Tibial nerve (tissue), 4 donors: ENCODE measurements at regions not wholly inside any gene's neighbourhood (a gene's known extent, or its start where the extent isn't known, plus 50 kb on each side); places are given as distances from the start of the nearest gene placed in this dataset.

ENCODE experiments used
- DNase-seq, 2 donors: peaks; one replicate each; pipeline ENCODE4 v3.0.0-alpha.2; 2019; ENCODE audit warnings: low spot score in 2 of 2
- H3K27ac ChIP-seq, 4 donors: fragments of 200-600 bp; sonication (generic) in 3 of 4; one replicate each; pipeline ENCODE4 v1.5.1; 2017 to 2019; ENCODE audit warnings: mild to moderate bottlenecking in 1 of 4
- H3K27me3 ChIP-seq, 2 donors: fragments of 200-600 bp; sonication (generic) in 1 of 2; one replicate each; pipeline versions ENCODE4 v1.5.1 to v1.6.0; 2017 to 2019
- H3K36me3 ChIP-seq, 3 donors: fragments of 200-600 bp; sonication (generic); one replicate each; pipeline ENCODE4 v1.5.1; 2018 to 2019
- H3K4me1 ChIP-seq, 4 donors: fragments of 200-600 bp; sonication (generic) in 3 of 4; one replicate each; pipeline ENCODE4 v1.5.1; 2017 to 2019
- H3K4me3 ChIP-seq, 4 donors: fragments of 200-600 bp; sonication (generic) in 3 of 4; one replicate each; pipeline ENCODE4 v1.5.1; 2017 to 2019; ENCODE audit warnings: mild to moderate bottlenecking in 1 of 4, moderate library complexity in 1 of 4
- H3K9me3 ChIP-seq, 4 donors: fragments of 200-600 bp; sonication (generic) in 3 of 4; one replicate each; pipeline ENCODE4 v1.5.1; 2017 to 2019
- EP300 ChIP-seq, 2 donors: sonication (generic); formaldehyde crosslinking; IDR thresholded peaks; one replicate each; pipeline ENCODE4 v1.6.1; 2017; ENCODE audit warnings: antibody characterized with exemption in 2 of 2, mild to moderate bottlenecking in 1 of 2
- POLR2A ChIP-seq, 2 donors: fragments of 450-650 bp; IDR thresholded peaks; one replicate each; pipeline ENCODE4 v1.6.1; 2017; ENCODE audit warnings: antibody characterized with exemption in 2 of 2, mild to moderate bottlenecking in 2 of 2, moderate library complexity in 2 of 2
- WGBS, 2 donors: methylation state at CpG; one replicate each; pipeline ENCODE4 v1.1.5; 2018; 5-methylcytosine and 5-hydroxymethylcytosine counted together
- TF ChIP-seq, protein P1 (sequence below), 5 experiments: fragments of 200-600 bp in 3 of 5; fragments of 450-650 bp in 2 of 5; sonication (generic) in 3 of 5; IDR thresholded peaks; one replicate each; pipeline ENCODE4 v1.5.1; 2016 to 2019; ENCODE audit warnings: antibody characterized with exemption in 5 of 5, mild to moderate bottlenecking in 3 of 5, moderate library complexity in 2 of 5

DNA sequence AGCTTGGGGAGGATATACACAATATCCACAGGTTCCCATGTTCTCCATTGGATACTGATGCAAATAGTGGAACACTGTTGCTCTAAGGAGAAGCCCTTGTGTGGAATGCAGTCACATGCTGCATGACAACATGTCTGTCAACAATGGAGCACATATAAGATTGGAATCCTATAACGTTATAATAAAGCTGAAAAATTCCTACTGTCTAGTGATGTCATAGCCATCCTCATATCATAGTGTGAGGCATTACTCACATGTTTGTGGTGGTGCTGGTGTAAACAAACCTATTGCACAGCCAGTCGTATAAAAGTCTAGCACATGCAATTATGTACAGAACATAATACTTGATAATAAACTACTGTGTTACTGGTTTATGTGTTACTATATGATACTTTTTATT lies 394.7 kb downstream of the FBXO15 start:
- WGBS, 2 donors = 50 to 59% methylated on average over 2 of the region's 2 CpGs
- TF ChIP-seq EP300 (IDR thresholded peaks at IDR 0.05) (no peak), POLR2A (IDR thresholded peaks at IDR 0.05) (no peak)
- TF ChIP-seq, protein P1, sequence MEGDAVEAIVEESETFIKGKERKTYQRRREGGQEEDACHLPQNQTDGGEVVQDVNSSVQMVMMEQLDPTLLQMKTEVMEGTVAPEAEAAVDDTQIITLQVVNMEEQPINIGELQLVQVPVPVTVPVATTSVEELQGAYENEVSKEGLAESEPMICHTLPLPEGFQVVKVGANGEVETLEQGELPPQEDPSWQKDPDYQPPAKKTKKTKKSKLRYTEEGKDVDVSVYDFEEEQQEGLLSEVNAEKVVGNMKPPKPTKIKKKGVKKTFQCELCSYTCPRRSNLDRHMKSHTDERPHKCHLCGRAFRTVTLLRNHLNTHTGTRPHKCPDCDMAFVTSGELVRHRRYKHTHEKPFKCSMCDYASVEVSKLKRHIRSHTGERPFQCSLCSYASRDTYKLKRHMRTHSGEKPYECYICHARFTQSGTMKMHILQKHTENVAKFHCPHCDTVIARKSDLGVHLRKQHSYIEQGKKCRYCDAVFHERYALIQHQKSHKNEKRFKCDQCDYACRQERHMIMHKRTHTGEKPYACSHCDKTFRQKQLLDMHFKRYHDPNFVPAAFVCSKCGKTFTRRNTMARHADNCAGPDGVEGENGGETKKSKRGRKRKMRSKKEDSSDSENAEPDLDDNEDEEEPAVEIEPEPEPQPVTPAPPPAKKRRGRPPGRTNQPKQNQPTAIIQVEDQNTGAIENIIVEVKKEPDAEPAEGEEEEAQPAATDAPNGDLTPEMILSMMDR (IDR thresholded peaks at IDR 0.05) = no peak
- no peak for DNase-seq

GRCh38 chr18:73752546-73752945 lies 395.1 kb downstream of the FBXO15 start:
- Histone ChIP-seq H3K9me3 (no peaks in the 10 kb centered on the region), H3K4me3 (no peak overlapping the region), H3K36me3 (no peaks in the 10 kb centered on the region), H3K4me1 (peaks cover 0 to 5% (median 0%) of the 10 kb centered on the region in 4 donors), H3K27me3 (no peaks in the 10 kb centered on the region), H3K27ac (no peak overlapping the region)
- 75 to 76% methylated on average over 4 of the region's 4 CpGs for WGBS, 2 donors
- DNase-seq = no peak
- TF ChIP-seq EP300 (IDR thresholded peaks at IDR 0.05) = no peak
- TF ChIP-seq, protein P1 (IDR thresholded peaks at IDR 0.05) = no peak
- no peak for TF ChIP-seq POLR2A (IDR thresholded peaks at IDR 0.05)

More for the DNA sequence above, 394.7 kb downstream of the FBXO15 start:
- Histone ChIP-seq H3K4me3 (no peak overlapping the region), H3K9me3 (no peaks in the 10 kb centered on the region), H3K4me1 (peaks cover 0 to 5% (median 0%) of the 10 kb centered on the region in 4 donors), H3K36me3 (no peaks in the 10 kb centered on the region), H3K27ac (no peak overlapping the region), H3K27me3 (no peaks in the 10 kb centered on the region)

- Histone ChIP-seq H3K4me3 (no peak overlapping the region), H3K4me1 (peaks cover 0 to 5% (median 0%) of the 10 kb centered on the region in 4 donors), H3K36me3 (no peaks in the 10 kb centered on the region), H3K27ac (no peak overlapping the region), H3K27me3 (no peaks in the 10 kb centered on the region), H3K9me3 (no peaks in the 10 kb centered on the region)
- no peak for DNase-seq
- no peak for TF ChIP-seq POLR2A (IDR thresholded peaks at IDR 0.05)
- TF ChIP-seq, protein P1 (IDR thresholded peaks at IDR 0.05) = no peak
- no peak for TF ChIP-seq EP300 (IDR thresholded peaks at IDR 0.05)
- 84 to 90% methylated on average over 5 of the region's 5 CpGs for WGBS, 2 donors
Measured at GRCh38 chr18:73750052-73750451, 397.6 kb downstream of the FBXO15 start.

DNA sequence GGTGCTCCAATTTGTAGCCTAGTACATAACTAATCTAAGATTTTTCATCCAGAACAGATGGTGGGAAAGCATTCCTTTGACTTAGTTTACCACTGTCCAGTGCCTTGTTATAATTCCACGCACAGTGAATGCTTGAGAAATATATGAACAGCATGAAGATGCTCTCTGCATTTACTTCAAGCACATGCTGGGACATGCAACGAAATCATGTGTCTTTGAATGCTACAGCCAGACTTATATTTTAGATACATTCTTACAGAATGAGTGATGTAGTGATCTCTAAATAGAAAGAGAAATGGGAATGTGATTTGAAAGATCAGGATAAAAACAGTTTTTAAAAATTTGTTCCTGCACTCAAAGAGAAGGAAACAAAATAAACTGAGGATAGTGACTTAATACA lies 398.3 kb downstream of the FBXO15 start:
- no peak for DNase-seq
- H3K27me3 ChIP-seq = no peaks in the 10 kb centered on the region
- H3K9me3 ChIP-seq = no peaks in the 10 kb centered on the region
- WGBS, 2 donors = 66 to 71% methylated on average over 2 of the region's 2 CpGs
- H3K4me3 ChIP-seq = no peak overlapping the region
- TF ChIP-seq EP300 (IDR thresholded peaks at IDR 0.05) (no peak), POLR2A (IDR thresholded peaks at IDR 0.05) (no peak)
- TF ChIP-seq, protein P1 (IDR thresholded peaks at IDR 0.05) = no peak
- H3K27ac ChIP-seq = no peak overlapping the region
- no peaks in the 10 kb centered on the region for H3K36me3 ChIP-seq
- H3K4me1 ChIP-seq = peaks cover 0 to 5% (median 0%) of the 10 kb centered on the region in 4 donors

DNA sequence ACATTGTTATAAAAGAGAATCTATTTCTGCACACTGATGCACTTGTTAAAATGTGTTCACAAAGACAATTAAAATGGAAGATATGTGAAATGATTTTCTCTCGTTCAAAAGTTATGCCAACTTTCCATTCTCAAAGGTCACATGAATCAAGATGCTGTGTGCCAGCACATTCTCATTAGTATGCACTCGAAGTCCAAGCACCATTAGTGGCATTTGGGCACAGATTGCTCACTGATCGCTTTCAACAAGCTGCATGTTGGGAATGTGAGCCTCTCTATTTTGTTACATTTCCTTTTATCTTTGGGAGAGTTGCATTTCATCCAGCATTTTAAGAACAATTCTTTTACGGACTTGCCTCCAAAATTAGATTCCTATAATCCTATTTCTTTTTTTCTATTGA lies 398.9 kb downstream of the FBXO15 start:
- WGBS, 2 donors = 35 to 48% methylated on average over 4 of the region's 4 CpGs
- Histone ChIP-seq H3K27me3 (no peaks in the 10 kb centered on the region), H3K4me3 (no peak overlapping the region), H3K9me3 (no peaks in the 10 kb centered on the region), H3K36me3 (no peaks in the 10 kb centered on the region), H3K4me1 (peaks cover 0 to 5% (median 0%) of the 10 kb centered on the region in 4 donors), H3K27ac (no peak overlapping the region)
- DNase-seq = no peak
- TF ChIP-seq, protein P1 (IDR thresholded peaks at IDR 0.05) = no peak
- no peak for TF ChIP-seq POLR2A (IDR thresholded peaks at IDR 0.05)
- TF ChIP-seq EP300 (IDR thresholded peaks at IDR 0.05) = no peak
